GM19455 (cell line): ENCODE measurements at regions not wholly inside any gene's neighbourhood (a gene's known extent, or its start where the extent isn't known, plus 50 kb on each side); places are given as distances from the start of the nearest gene placed in this dataset.

Experiments used
- ATAC-seq: cut with Tn5 transposase; IDR thresholded peaks from one replicate; pipeline ENCODE4 v1.9.1; 2021; ENCODE audit not compliant: unreplicated experiment

GRCh38 chr9:118364266-118365106, 660.3 kb downstream of the TLR4 start:
- ATAC-seq: no peak

- ATAC-seq: no peak
Observed at GRCh38 chr9:118366228-118366627, 662.0 kb downstream of the TLR4 start.

- no peak for ATAC-seq
Observed at GRCh38 chr9:118367383-118367782, 663.2 kb downstream of the TLR4 start.

DNA sequence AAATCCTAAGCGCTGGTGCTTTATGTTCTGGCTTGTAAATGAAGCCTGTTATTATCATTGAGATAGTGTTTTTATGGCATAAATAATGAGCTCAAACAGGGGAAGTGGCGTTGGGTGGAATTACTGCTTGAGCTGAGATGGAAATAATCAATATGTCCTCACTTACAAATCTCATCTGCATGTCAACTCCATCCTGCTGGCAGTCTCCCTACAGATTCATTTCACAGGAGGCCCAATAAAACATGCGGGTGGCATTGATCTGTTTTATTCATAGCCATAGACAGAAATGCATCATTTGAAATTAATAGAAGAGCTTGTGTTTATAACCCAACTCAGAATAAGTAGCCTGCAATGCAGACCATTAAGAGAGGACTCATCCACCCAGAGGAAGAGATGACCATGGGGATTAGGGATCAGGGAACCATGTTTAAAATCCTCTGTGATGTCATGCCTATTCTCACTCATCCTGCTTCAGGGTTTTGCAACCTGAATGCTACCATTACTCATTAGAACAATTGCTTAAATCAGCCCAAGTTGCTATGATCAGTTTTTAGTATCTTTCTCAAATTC, 680.4 kb downstream of the TLR4 start:
- no peak for ATAC-seq

- no peak for ATAC-seq
Observed at GRCh38 chr9:118395415-118395814, 691.2 kb downstream of the TLR4 start.

- ATAC-seq: no peak
Observed at GRCh38 chr9:118401546-118401945, 697.3 kb downstream of the TLR4 start.

DNA sequence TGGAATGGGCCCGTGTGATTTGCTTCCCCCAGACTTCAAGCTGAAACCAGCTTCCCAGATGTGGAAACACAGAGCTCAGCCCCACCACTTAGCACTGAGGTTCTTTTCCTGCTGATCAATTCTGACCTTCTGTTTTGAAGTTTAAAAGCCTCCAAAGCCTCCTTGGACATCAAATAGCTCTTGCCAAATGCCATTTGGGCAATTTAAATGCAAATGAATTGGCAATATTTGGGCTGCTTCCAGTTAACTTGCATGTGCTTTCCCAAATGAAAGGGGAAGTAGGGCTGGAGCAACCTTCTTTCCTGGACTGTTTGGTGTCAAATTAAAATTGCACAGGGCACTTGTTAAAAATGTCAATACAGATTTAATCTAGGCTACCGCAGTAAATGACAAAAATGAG, 710.5 kb downstream of the TLR4 start:
- ATAC-seq: no peak

DNA sequence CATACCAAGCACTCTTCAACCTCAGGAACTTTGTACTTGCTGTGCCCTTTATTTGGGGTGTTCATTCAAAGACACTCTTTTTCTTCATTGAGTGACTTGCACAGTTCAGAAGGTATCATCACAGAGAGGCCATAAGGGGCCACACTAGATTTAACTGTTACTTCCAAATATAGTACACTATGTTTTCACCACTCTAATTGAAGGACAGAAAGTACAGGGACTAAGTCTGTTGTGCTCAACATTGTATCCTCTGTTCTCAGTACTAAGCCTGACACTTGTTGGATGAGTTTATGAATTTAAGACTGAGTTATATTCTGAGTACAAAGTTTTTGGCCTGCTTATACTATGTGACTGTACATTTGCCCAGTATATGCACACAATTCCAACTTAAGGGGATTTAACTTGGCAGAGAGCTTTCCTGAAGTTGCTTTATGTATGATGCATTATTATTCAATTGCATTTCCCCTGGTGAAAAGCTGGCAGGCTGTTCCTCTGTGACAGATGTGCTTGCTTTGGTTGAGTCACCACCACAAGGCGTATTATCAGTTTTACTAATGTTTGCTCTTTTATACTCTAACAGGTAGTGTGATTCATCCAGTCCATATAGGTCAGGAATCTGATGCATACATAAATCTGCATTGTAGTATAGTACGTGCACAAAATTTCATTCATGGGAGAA, 714.8 kb downstream of the TLR4 start:
- ATAC-seq: no peak

GRCh38 chr9:118419676-118420075, 715.5 kb downstream of the TLR4 start:
- ATAC-seq: no peak

DNA sequence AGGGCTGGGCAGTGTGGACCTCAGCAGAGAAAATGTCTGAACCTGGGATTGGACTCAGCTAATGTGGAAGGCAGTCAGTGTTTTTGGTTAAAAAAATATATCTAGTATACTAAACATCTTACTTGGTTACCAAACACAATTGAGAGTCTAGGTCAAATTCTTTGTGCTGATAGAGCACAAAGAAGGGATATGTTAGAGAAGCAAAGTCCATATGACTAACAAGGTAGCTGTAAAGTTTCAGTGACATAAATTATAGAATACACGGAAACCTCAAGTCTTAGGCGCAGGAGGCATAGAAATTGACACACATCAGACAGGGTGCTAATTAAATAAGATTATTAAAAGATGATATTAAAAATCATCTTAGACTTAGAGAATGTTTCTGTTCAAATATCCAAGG, 718.3 kb downstream of the TLR4 start:
- no peak for ATAC-seq

- ATAC-seq: no peak
Observed at GRCh38 chr9:118423021-118423420, 718.8 kb downstream of the TLR4 start.

DNA sequence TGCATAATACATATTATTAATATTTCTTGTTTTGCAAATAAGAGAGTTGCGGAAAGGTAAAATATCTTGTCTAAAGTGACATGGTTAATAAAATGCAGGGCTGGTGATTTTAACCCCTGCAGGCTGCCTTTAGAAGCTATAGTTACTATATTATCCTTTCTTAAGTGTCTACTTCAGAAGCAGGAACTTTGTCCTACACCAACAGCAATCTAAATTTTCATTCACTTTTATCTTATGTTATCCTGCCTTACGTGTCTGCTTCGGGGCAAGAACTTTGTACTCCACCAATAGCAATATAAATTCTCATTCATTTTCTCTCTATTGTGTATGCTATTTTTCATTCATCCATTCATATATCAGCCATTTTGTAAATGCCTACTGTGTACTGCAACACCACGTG, 719.5 kb downstream of the TLR4 start:
- no peak for ATAC-seq

DNA sequence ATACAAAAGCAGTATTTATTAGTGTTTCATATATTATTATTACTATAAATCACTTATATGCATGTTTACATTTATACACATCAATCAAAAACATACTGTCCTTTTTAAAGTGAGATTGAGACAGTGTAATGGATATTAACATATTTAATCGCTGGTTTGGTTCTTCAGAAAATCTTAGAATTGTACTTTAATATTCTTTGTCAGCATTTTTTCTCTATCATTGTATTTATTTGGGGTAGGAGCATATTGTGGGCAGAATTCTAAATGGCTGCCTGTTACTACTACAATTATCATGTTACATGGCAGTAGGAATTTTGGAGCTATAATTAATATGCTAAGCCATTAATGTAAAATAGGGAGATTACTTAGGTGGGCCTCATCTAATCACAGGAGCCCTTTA, 722.6 kb downstream of the TLR4 start:
- no peak for ATAC-seq

GRCh38 chr9:118438810-118439209, 734.6 kb downstream of the TLR4 start:
- ATAC-seq: no peak

DNA sequence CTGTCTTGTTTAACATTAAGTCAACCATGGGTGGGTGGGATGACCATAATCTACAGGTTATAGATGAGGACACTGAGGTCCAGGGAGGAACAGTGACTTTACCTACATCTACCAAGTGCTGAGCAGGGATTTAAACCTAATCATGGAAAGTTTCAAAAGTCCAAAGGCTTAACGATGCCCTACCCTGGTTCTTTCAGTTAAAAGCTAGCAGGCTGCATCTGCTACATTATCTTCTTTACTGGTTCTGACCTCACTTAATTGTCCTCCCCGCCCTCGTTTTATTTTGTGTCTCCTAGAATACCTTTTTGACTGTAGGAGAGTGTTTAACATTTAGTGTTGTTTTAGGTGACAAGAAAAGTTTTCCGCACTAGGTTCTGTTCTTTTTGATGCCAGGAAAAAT, 735.2 kb downstream of the TLR4 start:
- ATAC-seq: no peak

DNA sequence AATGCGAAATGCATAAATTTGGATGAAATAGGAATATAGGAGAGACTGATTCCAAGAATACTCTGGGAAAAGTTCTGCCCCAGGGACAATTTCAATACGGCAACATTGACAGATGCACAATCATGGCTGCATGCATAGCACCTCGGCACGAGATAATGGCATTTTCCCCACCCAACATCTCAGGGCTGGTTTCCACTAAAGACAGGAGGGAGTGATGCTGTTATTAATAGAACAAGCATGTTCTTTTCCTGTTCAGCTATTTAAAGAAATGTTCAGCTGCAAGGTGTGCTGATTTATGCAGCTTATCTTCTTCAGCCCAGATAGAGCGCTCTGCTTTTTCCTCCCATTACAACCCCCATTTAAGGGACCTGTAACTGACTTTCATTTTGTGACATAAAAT, 740.2 kb downstream of the TLR4 start:
- no peak for ATAC-seq

DNA sequence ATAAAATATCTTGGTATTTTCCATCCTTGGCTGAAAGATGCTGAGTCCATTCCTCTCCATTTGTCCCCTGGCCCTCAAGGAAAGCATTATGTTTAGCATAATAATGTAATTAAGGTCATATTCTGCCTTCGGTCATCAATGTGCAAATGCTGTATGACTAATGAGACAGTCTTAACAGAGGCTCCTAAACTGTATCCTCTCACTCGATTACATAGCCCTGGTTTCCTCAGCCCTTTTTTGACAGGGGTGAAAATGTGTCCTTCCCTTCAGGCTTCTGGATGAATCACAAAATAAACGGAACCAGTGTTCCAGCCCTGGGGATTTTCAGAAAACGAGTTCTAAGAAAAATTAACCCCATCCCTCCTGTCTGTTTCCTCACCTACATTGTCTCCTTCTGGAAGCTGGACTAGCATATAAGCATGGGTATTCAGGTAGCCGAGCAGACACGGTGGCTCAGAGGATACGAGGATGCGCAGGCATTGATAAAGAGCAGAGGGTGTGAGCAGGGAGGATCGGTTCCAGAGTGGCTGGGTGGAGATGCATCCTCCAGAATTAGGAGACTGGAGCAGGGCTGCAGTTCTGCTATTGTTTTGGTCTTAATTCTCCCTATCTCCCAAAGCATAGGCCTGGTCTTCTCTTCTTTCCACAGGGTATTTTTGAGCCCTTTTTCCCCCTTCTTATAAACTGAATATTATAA, 742.9 kb downstream of the TLR4 start:
- ATAC-seq: no peak

- no peak for ATAC-seq
Observed at GRCh38 chr9:118449554-118449953, 745.4 kb downstream of the TLR4 start.

GRCh38 chr9:118455259-118455658, 751.1 kb downstream of the TLR4 start:
- no peak for ATAC-seq

DNA sequence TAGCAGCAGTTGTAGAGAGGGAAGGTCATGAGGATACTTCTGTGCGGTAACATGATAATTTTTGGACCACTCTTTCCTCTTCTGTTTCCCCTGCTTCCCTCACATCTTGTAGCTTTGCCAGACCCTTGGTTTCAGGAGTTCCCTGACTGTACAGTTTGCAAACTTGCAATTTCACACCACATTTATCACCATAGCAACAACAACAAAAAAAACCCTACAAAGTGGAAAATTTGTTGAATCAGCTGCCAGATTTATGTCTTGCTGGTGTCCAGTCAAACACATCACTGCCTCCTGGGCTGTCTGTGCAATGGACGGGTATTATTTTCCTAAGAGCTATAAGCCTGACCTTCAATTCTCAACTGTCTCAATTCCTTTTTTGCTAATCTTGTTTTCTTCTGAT, 751.6 kb downstream of the TLR4 start:
- no peak for ATAC-seq

DNA sequence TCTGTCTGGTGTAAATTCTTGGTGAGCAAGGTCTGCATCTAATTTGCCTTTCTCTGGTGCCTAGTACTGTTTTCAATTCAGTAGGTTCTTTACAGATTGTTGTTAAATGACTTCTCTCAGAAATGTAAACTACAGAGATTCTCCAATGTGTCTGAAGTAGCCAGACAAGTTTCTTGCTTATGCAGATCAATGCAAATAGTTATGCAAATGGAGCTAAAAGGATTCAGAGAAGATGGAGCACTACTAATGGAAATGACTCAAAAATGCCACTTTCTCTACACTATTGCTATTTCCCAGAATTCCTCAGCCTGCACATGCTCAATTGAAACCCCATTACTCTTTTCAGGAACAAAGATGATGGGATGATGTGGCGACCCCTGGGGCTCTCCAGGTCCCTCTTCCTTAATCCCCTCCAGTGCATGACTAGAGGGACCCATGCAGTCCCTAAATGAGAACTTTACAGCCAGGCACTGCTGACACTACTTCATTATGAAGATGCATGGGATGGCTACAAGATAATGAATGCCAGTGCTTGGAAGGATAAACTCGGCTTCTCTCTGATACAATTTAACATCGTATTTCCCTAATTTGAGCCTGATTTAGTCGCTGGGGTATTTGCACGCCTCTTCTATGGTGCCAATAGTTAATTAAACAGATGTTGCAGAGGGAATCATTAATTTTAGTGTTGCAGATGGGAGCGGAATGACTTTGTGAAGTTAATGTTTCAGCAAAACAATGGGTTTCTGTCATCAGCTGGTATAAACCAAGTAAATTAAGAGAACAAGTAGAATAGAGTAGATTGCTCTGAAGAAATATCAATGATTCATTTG, 753.2 kb downstream of the TLR4 start:
- no peak for ATAC-seq
